ENCODE measurements at regions not wholly inside any gene's neighbourhood (a gene's known extent, or its start where the extent isn't known, plus 50 kb on each side); places are given as distances from the start of the nearest gene placed in this dataset.

GRCh38 chr3:152516216-152516615 is 247.5 kb downstream of the MBNL1 start:
- no peak for FAIRE-seq
- Histone ChIP-seq H3K36me3 (ENCODE audit: control insufficient read depth in 2 of 2, insufficient read depth in 2 of 2, low read length in 1 of 2) (no peaks in the 10 kb centered on the region), H2AFZ (ENCODE audit: control insufficient read depth, low read depth, low read length) (peak overlapping the region; percentile 23; the same call in 1 of the 2 replicates), H4K20me1 (ENCODE audit: control insufficient read depth, insufficient read depth) (no peaks in the 10 kb centered on the region), H3K4me1 (ENCODE audit: control insufficient read depth, insufficient read depth, low read length) (peaks cover 19% of the 10 kb centered on the region), H3K9ac (ENCODE audit: control insufficient read depth, insufficient read depth, low read length) (no peak overlapping the region), H3K4me3 (no peak overlapping the region), H3K27me3 (replicated peaks in 1 of 2; ENCODE audit: control insufficient read depth in 2 of 2, insufficient read depth in 2 of 2, low read length in 1 of 2) (no peaks in the 10 kb centered on the region), H3K27ac (ENCODE audit: control insufficient read depth, insufficient read depth) (no peak overlapping the region), H3K4me2 (ENCODE audit: control insufficient read depth, insufficient read depth) (no peak overlapping the region), H3K9me3 (replicated peaks; ENCODE audit: control insufficient read depth, insufficient read depth, low read length) (no peaks in the 10 kb centered on the region; the same call in 2 of the 3 replicates), H3K79me2 (ENCODE audit: control insufficient read depth, insufficient read depth, low read length) (no peaks in the 10 kb centered on the region)
- DNase-seq (ENCODE audit: low read depth, low spot score): no peak
- CTCF ChIA-PET: interaction anchor here (1.2 to 27.4 kb wide), 10 partner anchors 3 to 445 kb away, joined by 3 to 379 read pairs (median 10); no protein-coding TSS in a partner anchor
- POLR2A ChIA-PET: interaction anchor here (0.8 to 1.3 kb wide), 2 partner anchors 19 to 39 kb away, joined by 3 to 4 read pairs; no protein-coding TSS in a partner anchor
- BruUV-seq (replicated peaks): no TSS peak
- ATAC-seq: no peak
- in situ Hi-C loops (cut with MboI): no loop called here
- SMC1A ChIA-PET (ENCODE audit: uncharacterized antibody, unreplicated experiment): interaction anchor here (1.2 to 11.9 kb wide), 11 partner anchors 5 to 254 kb away, joined by 3 to 248 read pairs (median 11); no protein-coding TSS in a partner anchor
- TF ChIP-seq IKZF2 (IDR thresholded peaks at IDR 0.05) (peak in 1 of 2 experiments; percentile 44; a peak in 1 of 4 replicates), RBBP5 (conservative IDR thresholded peaks at IDR 0.05) (no peak), POLR2AphosphoS5 (IDR thresholded peaks at IDR 0.05; ENCODE audit: low read length) (no peak), PML (IDR thresholded peaks at IDR 0.05; ENCODE audit: low read length) (no peak), TCF7 (IDR thresholded peaks at IDR 0.05; ENCODE audit: borderline replicate concordance) (no peak), MEF2B (IDR thresholded peaks at IDR 0.05; ENCODE audit: partially characterized antibody, poor library complexity, severe bottlenecking) (peak; percentile 77), MAX (IDR thresholded peaks at IDR 0.05; ENCODE audit: low read depth, low read length) (no peak), SIX5 (IDR thresholded peaks at IDR 0.05; ENCODE audit: low read depth, low read length, severe bottlenecking) (no peak), ZNF24 (IDR thresholded peaks at IDR 0.05) (no peak), GATAD2B (conservative IDR thresholded peaks at IDR 0.05; ENCODE audit: low read depth) (no peak), ZBTB40 (IDR thresholded peaks at IDR 0.05; ENCODE audit: borderline replicate concordance) (no peak), MTA2 (IDR thresholded peaks at IDR 0.05; ENCODE audit: low read depth) (0 out of 2 replicates have a peak, but pooled peaks have one; percentile 12)
- RAD21 ChIA-PET (ENCODE audit: unreplicated experiment): interaction anchor here (1.0 to 3.4 kb wide), 9 partner anchors 8 to 80 kb away, joined by 3 to 13 read pairs (median 4); no protein-coding TSS in a partner anchor
- intact Hi-C loops (cut with micrococcal nuclease; ENCODE audit: unreplicated experiment): no loop called here
- 19% methylated on average over 3 of the region's 3 CpGs for WGBS (ENCODE audit: insufficient coverage, insufficient replicate concordance, low lambda C conversion rate, missing lambda C conversion rate)
